Stimulated activated CD4-positive, alpha-beta T cell treated with anti-CD3 and anti-CD28 coated beads, Interleukin-15, amount 100 ng/mL, for 48 hours (primary cell): ENCODE measurements at regions not wholly inside any gene's neighbourhood (a gene's known extent, or its start where the extent isn't known, plus 50 kb on each side); places are given as distances from the start of the nearest gene placed in this dataset.
A peak's percentile ranks its signal among the peaks of the same experiment; 100 is the strongest.
"Not testable (repeated sequence)": the region's sequence is repeated elsewhere in the genome, so short reads cannot be mapped to it uniquely, and the experiment has no call there.

Experiments
- DNase-seq, 2 donors: peaks; one replicate each; pipeline ENCODE4 v3.0.0-alpha.2; 2020; ENCODE audit warnings: low read depth in 2 of 2

DNA sequence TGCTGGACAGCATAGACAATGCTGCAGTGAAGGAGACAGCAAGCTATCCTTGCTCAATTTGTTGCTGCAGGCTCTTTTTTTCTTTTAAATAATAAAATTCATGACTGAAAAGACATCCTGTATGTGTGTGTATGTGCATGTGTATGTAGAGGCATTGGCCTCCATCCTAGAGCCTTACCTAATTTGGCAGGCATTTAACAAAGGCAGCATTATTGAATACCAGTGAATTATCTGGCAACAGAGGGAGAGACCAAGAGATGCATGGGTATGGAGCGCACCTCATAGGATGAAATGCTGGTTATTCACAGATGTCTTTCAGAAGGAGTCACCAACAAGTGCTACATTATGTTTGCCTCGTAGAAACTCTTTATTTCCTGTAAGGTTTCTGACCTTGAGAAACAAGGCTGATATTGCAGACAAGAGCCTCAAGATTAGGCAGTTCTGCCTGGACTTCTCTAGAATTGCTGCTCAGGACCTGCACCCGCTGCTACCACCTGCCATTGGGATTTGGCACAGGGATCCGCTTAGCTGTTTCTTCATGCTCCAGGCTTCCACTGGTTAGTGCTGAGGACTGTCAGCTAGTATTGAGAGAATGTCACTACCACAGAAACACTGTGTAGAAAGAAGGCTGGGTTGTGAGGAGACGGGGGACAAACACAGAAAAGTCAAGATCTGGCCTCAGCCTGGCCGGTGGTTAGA, 247.7 kb upstream of the RFX3 start:
- DNase-seq: no peak

DNA sequence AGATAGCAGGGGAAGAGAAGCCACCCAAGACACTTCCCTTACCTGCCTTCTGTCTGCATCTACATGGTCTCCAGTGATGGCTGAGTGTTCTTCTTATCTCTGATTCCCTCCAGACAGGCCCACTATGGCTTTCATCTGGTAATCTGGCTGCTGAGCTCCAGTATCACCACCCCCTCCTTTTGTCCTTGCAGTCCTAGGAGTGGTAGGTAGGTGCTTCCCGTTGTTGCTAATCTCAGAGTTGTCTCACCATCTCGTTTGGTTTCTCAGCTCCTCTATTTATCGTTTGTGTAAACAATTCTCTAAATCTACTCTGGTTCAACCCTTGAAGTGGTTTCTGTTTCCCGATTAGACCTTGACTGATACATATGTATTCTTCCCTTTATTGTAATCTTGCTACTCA, 243.8 kb upstream of the RFX3 start:
- no peak for DNase-seq

DNA sequence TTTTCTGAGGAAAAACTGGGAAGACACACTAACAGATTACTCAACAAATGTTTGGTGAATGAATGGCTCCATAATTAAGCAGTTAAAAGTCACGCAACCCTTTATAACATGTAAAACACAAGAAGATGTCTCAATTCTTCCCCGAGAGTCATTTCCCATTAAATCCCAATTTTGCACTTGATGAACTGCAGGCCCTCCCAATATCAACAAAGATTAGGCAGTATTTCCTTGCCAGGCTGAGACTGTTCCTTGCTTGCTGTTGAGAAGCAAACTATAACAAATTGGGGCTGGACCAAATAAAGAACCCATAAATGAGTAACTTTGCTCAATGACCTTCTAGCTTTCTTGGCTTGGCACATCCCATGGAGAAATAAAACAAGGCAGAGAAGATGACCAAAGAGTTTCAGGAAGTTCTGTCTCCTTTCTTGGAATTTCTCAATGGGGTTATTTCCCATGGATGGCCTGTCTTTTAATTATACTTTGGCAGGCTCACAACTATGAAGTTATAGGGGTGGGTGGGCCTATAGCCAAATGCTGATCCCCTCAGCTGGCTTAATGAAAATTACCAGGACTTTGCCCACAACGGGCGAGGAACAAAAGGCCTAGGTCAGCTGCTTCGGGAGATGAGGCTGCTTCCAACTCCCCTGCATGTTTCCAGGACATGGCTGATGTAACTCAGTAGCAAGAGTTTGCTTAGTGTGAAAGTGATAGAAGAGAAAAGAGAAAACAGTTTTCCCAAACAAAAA, 243.1 kb upstream of the RFX3 start:
- DNase-seq: no peak

DNA sequence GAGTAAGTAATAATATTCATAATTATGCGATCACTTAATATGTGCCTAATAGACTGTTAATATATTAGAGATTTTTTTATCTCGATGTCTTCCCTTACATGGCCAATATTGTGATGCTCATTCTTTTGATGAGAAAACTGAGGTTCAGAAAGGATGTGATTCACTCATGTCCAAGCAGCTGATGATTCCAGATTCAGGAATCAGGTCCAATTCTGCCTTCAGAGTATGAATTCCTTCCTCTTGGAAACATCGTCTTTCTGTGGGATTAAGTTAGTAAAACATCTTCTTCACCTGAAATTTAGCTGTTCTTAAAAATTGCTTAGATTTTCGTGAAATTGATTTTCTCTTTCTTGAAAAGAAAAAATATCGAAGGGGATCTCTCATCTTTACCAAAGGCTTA, 242.5 kb upstream of the RFX3 start:
- no peak for DNase-seq

DNA sequence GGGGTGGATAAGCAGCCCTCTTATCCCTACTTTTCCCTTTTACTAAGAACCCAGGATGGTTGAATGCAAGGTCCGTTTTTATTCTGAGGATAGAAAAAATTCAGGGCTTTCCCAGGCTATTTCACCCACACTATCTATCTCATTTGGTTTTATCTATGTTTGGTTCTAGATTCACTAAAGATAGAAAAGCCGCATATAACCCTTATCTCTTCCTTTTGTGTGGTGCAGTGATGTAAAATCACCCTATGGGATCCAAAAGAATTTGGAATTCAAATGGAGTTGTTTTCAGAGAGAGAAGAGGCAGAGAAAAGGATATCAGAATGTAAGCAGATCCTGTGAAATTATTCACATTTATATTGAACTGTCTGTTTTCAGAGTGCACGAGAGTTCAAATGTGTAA, 236.3 kb upstream of the RFX3 start:
- no peak for DNase-seq

DNA sequence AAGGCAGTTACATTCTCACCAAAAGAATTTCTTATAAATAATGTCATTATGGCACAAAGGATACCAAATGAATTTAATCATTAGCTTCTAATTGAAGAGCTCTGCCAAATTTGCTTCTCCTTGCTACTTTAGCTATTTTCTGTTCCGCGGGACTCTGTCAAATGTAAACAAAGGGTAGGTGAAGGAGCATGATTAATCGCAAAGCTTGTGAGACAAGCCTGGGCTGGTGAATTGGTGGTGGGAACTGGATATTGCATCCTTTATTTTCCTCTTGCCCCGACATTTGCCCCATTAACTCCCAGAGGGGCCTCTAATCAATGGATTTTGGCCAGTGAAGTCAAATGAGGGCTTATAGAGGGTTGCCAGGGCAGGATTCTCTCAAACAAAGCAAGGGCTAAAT, 234.2 kb upstream of the RFX3 start:
- no peak for DNase-seq

DNA sequence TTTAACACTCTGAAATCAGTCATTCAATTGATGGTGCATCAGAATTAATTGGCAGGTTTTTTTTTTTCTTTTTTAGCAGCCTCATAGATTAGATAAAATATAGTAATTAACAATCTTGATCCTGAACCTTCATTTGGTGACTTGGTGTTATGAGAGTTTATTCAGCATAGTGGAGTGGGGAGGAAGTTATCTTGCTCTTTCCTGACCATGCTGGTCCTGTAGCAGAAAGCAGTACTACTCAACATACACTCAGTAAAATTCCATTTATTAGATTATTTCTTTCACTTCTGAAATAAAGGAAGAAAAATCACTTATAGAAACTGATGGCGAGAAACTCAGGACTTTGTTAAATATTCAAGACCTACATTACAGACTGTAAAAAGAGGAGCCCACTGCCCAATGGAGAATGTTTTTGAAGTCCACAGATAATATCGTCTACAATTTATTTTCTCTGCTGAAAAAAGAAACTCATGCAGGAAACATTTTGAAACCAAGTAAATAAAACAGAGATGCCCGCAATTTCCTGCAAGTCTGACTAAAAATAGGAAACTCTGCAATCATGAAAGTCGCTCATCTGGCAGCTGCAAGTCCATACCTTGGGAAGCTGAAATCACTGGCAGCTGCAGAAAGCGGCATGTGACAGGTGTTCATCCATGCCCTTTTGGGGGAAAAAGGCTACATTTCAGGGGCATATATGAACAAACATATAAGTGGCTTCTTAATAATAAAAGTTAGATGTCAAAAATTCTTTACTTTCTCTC, 233.2 kb upstream of the RFX3 start:
- no peak for DNase-seq

DNA sequence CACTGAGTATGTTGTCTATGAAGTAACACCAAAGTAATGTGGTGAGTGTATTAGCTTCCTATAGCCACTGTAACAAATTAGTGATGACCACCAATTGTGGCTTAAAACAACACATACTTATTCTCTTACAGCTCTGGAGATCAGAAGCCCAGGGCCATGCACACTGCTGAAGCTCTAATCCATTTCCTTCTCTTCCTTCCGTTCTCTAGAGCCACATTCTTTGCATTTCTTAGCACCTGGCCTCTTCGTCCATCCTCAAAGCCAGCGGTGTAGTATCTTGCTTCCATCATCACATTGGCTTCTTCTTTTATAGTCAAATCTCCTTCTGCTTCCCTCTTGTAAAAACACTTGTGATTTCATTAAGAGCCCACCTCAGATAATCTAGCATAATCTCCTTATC, 230.3 kb upstream of the RFX3 start:
- no peak for DNase-seq

DNA sequence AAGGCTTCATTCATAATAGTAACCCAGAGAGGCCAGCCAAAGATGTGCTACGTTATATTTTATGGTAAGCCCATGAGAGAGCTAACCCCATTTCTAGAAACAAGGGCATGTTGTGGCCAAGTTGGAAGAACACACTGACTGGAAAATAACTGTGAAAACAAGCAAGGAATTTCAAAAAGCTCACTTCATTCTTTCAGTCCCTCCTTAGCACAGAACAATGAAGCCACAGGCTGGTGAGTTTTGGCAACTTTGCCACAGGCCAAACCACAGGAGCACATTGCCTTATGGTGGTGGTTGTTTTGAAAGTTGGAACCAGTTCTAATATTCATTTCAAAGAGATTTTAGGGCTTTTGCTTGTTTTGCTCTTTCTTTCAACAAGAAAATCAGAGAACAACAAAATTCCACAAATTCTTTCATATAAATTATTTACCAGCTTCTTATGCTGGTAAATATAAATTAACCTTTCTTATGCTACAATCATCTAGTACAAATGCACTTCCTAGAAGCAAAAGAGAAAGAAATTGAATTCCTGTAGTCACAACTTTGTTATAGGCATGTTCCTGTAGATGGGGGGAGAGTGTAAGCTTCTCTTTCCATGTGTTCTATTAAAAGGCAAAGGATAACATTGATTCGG, 225.4 kb upstream of the RFX3 start:
- DNase-seq: no peak

DNA sequence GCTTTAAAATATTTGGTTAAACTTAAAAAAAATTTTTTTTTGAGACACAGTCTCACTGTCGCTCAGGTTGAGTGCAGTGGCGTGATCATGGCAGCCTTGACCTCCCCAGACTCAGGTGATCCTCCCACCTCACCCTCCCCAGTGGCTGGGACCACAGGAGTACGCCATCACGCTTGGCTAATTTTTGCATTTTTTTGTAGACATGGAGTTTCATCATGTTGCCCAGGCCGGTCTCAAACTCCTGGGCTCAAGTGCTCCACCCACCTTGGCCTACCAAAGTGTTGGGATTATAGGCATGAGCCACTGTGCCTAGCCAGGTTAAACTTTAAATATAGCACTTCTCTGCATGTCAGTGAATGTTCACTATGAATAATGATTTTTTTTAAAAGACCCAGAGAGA, 224.5 kb upstream of the RFX3 start:
- DNase-seq: no peak

DNA sequence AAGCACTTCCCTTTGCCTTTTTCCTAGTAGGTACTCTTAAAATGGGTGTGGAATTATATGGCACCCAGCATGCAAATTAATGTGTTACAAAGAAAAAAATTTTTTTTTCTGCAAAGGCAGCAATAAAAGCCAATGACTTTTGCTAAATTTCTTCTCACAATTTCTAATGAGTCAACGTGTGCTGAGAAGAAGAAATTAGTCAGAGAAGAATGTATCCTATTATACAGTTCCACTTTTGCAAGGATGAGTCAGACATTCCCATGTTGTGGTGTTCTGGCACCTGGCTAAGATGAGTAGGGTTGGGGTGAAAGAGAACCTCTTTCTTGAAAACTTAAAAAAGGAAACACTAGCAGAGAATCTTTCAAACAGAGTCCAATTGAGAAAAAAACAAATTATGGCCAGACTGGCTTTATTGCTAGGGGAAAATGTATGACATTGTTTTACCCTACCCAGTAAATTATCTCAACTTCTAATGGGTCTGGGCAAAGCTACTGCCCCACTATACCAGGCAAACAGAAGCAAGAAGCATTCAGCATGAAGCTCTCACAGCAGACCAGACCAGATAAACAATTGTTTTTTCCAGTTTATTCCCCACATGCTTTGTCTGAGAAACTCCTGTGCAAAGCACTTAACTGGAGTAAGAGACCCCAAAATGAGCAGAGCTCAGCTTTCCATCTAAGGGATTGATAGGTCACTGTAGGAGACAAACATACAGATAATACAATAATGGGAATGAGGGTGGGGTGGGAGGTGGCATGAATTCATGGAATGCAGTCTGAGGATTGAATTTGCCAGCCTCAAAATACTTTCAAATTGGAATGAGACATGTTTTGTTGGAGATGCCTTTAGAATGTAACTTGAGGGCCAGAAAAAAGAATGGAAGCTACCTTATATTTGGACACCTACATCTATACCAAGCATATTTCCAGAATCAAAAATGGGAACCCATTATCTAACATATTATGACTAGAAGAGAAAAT, 220.8 kb upstream of the RFX3 start:
- DNase-seq: peak in 1 of 2 donors; percentile 35

DNA sequence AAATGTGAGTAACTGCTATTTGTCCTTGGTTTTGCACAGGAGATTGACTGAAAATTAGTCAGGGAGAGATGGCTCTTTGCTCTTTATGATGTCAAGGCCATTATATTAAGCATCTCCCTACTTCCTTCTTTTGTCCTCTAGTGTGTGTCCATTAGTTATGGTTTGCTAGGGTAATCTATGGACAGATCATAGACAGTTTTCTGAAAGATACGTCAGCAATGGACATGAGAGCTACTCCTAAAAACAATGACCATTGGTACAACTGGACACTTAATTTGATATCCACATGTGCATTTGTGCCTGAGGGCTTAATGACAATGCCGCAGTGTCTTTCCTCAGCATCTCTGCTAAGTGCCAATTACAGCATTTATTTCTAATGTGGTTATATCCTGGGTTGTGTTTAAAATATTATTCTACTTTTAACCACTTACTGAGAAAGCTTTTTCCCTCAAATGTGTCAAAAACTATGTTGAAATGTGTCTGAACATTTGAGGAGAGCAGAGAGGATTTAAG, 218.2 kb upstream of the RFX3 start:
- no peak for DNase-seq

DNA sequence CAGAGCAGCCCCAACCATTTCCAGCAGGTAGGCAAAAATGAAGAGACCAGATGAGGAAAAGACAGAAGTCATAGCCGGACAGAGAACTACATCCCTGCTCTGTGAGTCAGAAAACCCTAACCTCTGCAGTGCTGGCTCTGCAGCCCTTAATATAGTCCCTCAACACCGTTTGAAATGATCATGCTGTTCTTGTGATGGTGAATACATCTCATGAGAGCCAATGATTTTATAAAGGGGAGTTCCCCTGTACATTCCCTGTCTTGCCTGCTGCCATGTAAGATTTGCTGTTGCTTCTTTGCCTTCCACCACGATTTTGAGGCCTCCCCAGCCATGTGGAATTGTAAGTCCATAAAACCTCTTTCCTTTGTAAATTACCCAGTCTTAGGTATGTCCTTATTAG, 216.8 kb upstream of the RFX3 start:
- no peak for DNase-seq

DNA sequence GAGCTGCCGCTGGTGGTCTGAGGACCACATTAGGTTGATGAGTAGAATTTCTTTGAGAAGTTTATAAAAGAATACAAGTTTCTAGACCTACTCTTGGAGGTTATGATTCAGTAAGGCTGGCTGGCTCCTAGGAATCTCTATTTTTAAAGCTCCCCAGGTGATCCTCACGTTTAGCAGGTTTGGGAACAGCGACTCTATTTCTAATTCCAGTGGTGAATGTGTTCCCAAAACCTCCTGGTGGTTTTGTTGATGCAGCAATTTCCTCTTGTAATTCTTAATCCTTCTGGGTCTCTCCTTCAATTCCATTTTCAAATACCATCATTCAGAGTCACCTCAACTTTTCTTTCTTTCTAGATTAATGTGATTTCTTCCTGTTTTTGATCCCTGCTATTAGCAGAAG, 215.9 kb upstream of the RFX3 start:
- DNase-seq: no peak

DNA sequence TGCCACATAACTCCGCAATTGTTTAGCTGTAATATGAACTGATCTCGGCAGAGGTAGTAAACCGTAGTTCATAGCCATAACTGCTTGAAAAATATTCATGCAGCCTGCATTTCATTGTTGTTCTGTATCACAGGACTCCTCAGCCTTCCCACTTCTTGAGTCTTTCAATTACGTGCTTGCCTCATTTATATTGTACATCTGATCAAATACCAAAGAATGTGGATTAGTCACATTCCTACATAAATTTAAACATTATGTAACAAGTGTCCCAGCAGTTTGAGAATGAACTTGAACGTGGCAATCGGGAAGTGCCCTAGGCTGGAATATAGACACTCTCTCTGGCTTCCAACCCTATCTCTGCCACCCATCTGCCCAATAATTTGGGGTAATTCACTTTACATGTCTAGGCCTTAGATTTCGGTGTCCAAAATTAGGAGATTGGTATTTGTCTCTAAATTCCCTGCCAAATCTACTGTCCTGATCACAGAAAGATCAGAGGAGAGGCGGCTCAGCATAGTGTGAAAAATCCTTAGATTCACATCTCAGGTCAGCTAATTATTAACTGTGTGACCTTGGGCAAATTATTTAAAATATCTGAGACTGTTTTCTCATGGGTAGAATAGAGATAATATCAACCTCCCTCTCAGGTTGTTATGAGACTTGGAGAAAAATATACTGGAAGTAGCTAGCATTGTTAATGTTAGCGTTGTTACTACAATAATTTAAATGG, 215.1 kb upstream of the RFX3 start:
- DNase-seq: no peak

DNA sequence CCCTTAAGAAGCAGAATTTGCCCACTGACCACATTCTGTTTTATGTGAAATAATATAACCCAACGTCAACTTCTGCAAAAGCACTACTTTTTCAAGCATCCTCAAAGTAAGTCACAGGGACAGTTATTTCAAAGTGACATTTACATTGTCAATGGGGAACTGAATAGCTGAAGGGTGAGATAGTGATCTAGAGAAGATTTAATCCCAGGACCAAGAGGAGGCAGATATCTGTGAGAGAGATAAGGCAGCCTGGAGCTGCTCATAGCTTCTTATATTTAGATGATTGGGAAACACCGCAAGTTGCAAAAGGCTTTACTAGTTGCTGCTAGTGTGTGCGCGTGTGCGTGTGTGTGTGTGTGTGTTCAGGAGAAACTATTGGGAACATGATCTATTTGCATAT, 210.4 kb upstream of the RFX3 start:
- DNase-seq: no peak

DNA sequence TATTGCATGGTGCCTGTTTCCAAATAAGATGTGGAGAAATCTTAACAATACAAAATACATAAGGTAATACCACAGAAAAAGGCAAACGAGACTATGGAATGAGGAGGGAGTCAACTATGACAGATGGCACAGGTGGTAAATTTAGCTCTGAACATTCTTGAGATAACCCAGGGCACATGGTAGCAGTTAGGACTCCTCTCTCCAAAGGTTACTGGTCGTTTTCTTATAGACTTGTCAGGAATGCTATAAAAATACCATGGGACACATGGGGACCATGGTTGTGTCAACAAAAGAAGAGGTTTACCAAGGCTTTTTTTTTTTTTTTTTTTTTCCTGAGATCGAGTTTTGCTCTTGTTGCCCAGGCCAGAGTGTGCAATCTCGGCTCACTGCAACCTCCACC, 209.4 kb upstream of the RFX3 start:
- DNase-seq: no peak

DNA sequence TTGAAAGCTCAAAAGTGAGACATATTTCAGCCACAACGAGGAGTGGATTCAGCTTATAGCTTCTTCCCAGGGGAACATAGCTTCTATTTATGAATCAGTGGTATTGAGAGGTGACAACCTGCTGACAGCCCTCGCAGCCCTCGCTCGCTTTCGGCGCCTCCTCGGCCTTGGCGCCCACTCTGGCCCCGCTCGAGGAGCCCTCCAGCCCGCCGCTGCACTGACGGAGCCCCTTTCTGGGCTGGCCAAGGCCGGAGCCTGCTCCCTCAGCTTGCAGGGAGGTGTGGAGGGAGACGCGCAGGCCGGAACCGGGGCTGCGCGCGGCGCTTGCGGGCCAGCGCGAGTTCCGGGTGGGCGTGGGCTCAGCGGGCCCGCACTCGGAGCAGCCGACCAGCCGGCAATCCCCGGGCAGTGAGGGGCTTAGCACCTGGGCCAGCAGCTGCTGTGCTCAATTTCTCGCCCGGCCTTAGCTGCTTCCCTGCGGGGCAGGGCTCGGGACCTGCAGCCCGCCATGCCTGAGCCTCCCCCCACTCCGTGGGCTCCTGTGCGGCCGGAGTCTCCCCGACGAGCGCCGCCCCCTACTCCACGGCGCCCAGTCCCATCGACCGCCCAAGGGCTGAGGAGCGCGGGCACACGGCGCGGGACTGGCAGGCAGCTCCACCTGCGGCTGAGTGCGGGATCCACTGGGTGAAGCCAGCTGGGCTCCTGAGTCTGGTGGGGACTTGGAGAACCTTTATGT, 207.9 kb upstream of the RFX3 start:
- not testable (repeated sequence) for DNase-seq

DNA sequence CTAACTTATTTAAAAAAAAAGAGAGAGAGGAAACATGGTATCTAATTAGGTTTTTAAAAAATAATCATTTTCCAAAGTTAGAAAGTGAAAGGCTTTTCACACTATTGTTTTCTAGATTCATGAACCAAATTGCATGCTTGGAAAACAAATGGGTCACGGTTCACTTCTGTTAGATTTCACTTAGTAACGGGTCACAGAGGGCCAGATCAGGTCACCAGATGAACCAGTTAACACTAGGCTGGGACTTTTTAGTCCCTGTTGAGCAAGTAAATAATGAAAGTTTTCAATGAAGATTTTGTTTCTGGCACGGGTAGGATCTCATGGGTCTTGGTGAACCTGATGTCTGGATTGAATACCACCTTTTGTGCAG, 207.2 kb upstream of the RFX3 start:
- DNase-seq: no peak
